HG03139 (cell line): ENCODE measurements at regions not wholly inside any gene's neighbourhood (a gene's known extent, or its start where the extent isn't known, plus 50 kb on each side); places are given as distances from the start of the nearest gene placed in this dataset.

Experiments used
- ATAC-seq: cut with Tn5 transposase; IDR thresholded peaks from one replicate; pipeline ENCODE4 v1.9.1; 2021; ENCODE audit not compliant: unreplicated experiment

DNA sequence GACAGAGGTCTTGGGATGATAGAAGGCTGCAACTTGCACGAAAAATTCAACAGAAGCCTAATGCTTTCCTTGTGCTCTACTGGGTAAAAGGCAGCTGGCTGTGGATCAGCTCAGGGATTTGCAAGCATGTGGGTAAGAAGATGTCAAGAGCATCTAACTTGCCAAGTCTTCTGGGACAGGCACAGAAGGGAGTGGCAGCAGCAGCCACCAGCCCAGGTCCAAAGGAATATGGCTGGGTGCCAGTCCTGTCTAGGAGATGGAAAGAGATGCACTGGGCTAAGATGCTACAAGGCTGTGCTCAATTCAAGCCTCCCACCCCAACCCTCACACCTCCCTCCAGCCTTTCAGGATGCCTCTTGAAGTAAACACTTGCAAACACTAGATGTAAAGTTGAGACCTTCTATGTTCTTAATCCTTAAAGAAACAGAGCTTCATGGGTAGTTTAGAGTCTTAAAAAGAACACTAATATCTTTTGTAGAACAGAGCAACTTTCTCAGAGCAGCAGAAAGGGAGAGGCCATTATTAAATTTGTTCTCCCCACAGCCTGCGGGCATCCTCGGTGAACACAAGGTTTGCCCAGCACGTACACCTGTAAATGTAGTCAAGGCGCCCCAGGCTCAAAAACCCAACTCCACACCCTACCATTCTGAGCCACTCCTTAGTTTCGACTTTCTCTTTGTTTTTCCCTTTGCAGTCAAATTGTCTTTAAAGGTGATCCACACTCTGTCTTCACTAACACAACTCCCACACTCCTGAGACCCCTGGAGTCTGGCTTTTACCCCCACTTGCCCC lies 64.6 kb upstream of the BCAR3 start:
- no peak for ATAC-seq

GRCh38 chr1:93744299-93744988 lies 62.8 kb upstream of the BCAR3 start:
- ATAC-seq: no peak

GRCh38 chr1:93743465-93743864 lies 61.8 kb upstream of the BCAR3 start:
- ATAC-seq: no peak

- ATAC-seq: no peak
Measured at GRCh38 chr1:93740601-93741031, 59.0 kb upstream of the BCAR3 start.

DNA sequence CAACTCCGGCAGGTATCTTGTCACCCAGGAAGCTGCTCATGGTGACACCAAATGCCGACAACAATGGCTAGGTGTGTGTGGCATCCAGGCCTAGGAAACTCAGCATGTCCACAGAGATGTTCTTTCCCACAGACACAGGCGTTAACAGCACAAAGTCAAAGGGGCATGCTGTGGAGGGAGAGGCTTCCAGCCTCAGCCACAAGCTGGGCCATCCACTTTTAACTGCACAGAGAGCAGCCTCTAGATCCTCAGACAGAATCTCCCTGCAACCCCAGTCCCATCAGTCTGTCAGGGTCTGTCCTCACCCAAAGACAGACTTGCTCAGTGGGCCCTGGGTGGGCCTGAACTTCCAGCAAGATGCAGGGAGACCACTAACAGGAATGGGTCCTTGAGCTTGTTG lies 58.5 kb upstream of the BCAR3 start:
- no peak for ATAC-seq

- no peak for ATAC-seq
Measured at GRCh38 chr1:93739472-93739871, 57.8 kb upstream of the BCAR3 start.

DNA sequence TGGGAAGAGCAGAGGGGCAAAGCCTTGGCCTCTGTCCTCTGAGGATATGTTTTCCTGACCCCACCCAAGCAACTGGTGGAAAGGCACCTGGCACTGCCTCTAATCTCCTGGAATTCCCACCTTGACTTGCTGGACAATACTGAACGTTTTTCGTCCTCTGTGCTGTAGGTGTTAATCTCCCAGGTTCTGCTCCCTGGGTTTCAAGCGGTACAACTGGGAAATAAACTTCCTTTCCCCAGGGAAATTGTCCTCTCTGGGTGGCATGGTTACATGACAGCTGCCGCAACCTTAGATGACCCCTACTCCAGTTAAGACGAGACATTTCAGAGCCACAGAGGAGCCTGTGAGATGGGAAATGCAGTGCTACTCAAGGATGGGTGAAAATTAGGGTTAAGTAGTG lies 57.3 kb upstream of the BCAR3 start:
- no peak for ATAC-seq

- ATAC-seq: no peak
Measured at GRCh38 chr1:93738075-93738622, 56.5 kb upstream of the BCAR3 start.

- no peak for ATAC-seq
Measured at GRCh38 chr1:93735722-93736121, 54.1 kb upstream of the BCAR3 start.

- no peak for ATAC-seq
Measured at GRCh38 chr1:93734999-93735398, 53.4 kb upstream of the BCAR3 start.

DNA sequence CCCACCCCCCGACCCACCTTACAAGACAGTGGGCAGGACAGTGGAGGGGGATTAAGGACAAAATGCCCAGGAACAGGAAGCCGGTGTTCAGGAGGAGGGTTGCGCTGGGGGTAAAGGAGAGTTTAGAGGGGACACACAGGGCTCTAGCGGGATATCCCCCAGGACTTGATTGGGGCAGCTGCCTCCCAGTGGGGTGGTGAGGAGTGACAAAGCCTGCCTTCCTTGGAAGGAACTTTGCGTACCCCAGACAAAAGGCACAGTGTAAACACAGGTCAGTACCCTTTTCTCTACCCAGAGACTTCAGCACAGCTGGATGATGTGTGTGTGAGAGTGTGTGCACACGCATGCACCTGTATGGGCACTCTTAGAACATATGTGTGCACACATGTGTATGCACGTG lies 51.7 kb upstream of the BCAR3 start:
- no peak for ATAC-seq

GRCh38 chr1:93732514-93732913 lies 50.9 kb upstream of the BCAR3 start:
- ATAC-seq: no peak
